ENCODE measurements at regions not wholly inside any gene's neighbourhood (a gene's known extent, or its start where the extent isn't known, plus 50 kb on each side); places are given as distances from the start of the nearest gene placed in this dataset.
"Not testable (repeated sequence)": the region's sequence is repeated elsewhere in the genome, so short reads cannot be mapped to it uniquely, and the experiment has no call there.

GRCh38 chr11:37468344-37468743 is 870.3 kb upstream of the RAG2 start:
- DNase-seq, result no peak

- DNase-seq, result no peak
These were observed 867.2 kb upstream of the RAG2 start for GRCh38 chr11:37465221-37465620.

- DNase-seq, result no peak
These were observed 861.4 kb upstream of the RAG2 start for GRCh38 chr11:37459456-37459855.

GRCh38 chr11:37456746-37457145 is 858.7 kb upstream of the RAG2 start:
- DNase-seq, result no peak

- no peak for DNase-seq
These were observed 853.9 kb upstream of the RAG2 start for GRCh38 chr11:37451903-37452302.

- no peak for DNase-seq
These were observed 852.6 kb upstream of the RAG2 start for GRCh38 chr11:37450613-37451012.

GRCh38 chr11:37449146-37449545 is 851.1 kb upstream of the RAG2 start:
- no peak for DNase-seq

- DNase-seq, result no peak
These were observed 844.5 kb upstream of the RAG2 start for GRCh38 chr11:37442576-37442975.

- not testable (repeated sequence) for DNase-seq
These were observed 833.7 kb upstream of the RAG2 start for GRCh38 chr11:37431633-37432230.

- DNase-seq, result not testable (repeated sequence)
These were observed 833.1 kb upstream of the RAG2 start for GRCh38 chr11:37430966-37431632.

- DNase-seq, result no peak
These were observed 824.5 kb upstream of the RAG2 start for GRCh38 chr11:37422511-37422910.

- no peak for DNase-seq
These were observed 813.3 kb upstream of the RAG2 start for GRCh38 chr11:37411289-37411688.

- no peak for DNase-seq
These were observed 811.1 kb upstream of the RAG2 start for GRCh38 chr11:37409124-37409523.

- no peak for DNase-seq
These were observed 809.4 kb upstream of the RAG2 start for GRCh38 chr11:37407461-37407860.

GRCh38 chr11:37406651-37407050 is 808.6 kb upstream of the RAG2 start:
- DNase-seq, result no peak

- no peak for DNase-seq
These were observed 806.2 kb upstream of the RAG2 start for GRCh38 chr11:37404231-37404630.

GRCh38 chr11:37402663-37403062 is 804.6 kb upstream of the RAG2 start:
- no peak for DNase-seq

GRCh38 chr11:37394236-37394870 is 796.3 kb upstream of the RAG2 start:
- no peak for DNase-seq

GRCh38 chr11:37391615-37392014 is 793.6 kb upstream of the RAG2 start:
- no peak for DNase-seq

GRCh38 chr11:37390576-37391083 is 792.6 kb upstream of the RAG2 start:
- no peak for DNase-seq

- DNase-seq, result no peak
These were observed 780.9 kb upstream of the RAG2 start for GRCh38 chr11:37378958-37379357.

- DNase-seq, result no peak
These were observed 774.6 kb upstream of the RAG2 start for GRCh38 chr11:37372667-37373066.

GRCh38 chr11:37371346-37371970 is 773.4 kb upstream of the RAG2 start:
- DNase-seq, result no peak

GRCh38 chr11:37370817-37371216 is 772.8 kb upstream of the RAG2 start:
- no peak for DNase-seq
